Activated naive CD4-positive, alpha-beta T cell treated with anti-CD3 and anti-CD28 coated beads, Interleukin-2, amount 50 U/mL, for 24 hours (primary cell): ENCODE measurements at regions not wholly inside any gene's neighbourhood (a gene's known extent, or its start where the extent isn't known, plus 50 kb on each side); places are given as distances from the start of the nearest gene placed in this dataset.
"Not testable (repeated sequence)": the region's sequence is repeated elsewhere in the genome, so short reads cannot be mapped to it uniquely, and the experiment has no call there.

Experiments used
- H3K27ac Mint-ChIP-seq: one replicate; pipeline ENCODE4 v1.8.0; 2021; ENCODE audit warnings: mild to moderate bottlenecking, mixed read lengths
- H3K27me3 Mint-ChIP-seq: one replicate; pipeline ENCODE4 v1.8.0; 2021; ENCODE audit warnings: mixed read lengths
- H3K36me3 Mint-ChIP-seq: one replicate; pipeline ENCODE4 v1.8.0; 2021; ENCODE audit warnings: mixed read lengths
- H3K4me1 Mint-ChIP-seq: one replicate; pipeline ENCODE4 v1.8.0; 2021; ENCODE audit warnings: mixed read lengths
- H3K4me3 Mint-ChIP-seq: one replicate; pipeline ENCODE4 v1.8.0; 2021; ENCODE audit warnings: mild to moderate bottlenecking, mixed read lengths
- H3K9me3 Mint-ChIP-seq: one replicate; pipeline ENCODE4 v1.8.0; 2021; ENCODE audit warnings: mixed read lengths

- H3K27ac Mint-ChIP-seq: no peak overlapping the region
- no peaks in the 10 kb centered on the region for H3K36me3 Mint-ChIP-seq
- H3K9me3 Mint-ChIP-seq: peaks cover 3% of the 10 kb centered on the region
- H3K4me1 Mint-ChIP-seq: no peaks in the 10 kb centered on the region
- H3K4me3 Mint-ChIP-seq: no peak overlapping the region
- no peaks in the 10 kb centered on the region for H3K27me3 Mint-ChIP-seq
Measured at GRCh38 chr5:60446917-60447316, 253.0 kb downstream of the DEPDC1B start.

GRCh38 chr5:60445921-60446320 is 254.0 kb downstream of the DEPDC1B start:
- H3K9me3 Mint-ChIP-seq: peaks cover 6% of the 10 kb centered on the region
- no peaks in the 10 kb centered on the region for H3K4me1 Mint-ChIP-seq
- H3K27me3 Mint-ChIP-seq: no peaks in the 10 kb centered on the region
- no peak overlapping the region for H3K4me3 Mint-ChIP-seq
- no peaks in the 10 kb centered on the region for H3K36me3 Mint-ChIP-seq
- no peak overlapping the region for H3K27ac Mint-ChIP-seq

GRCh38 chr5:60445427-60445826 is 254.5 kb downstream of the DEPDC1B start:
- Mint-ChIP-seq H3K4me1 (no peaks in the 10 kb centered on the region), H3K27ac (no peak overlapping the region), H3K4me3 (no peak overlapping the region)

GRCh38 chr5:60444661-60445360 is 255.2 kb downstream of the DEPDC1B start:
- Mint-ChIP-seq H3K36me3 (no peaks in the 10 kb centered on the region), H3K27ac (no peak overlapping the region), H3K4me3 (no peak overlapping the region), H3K27me3 (no peaks in the 10 kb centered on the region), H3K4me1 (no peaks in the 10 kb centered on the region), H3K9me3 (peaks cover 10% of the 10 kb centered on the region)

More at GRCh38 chr5:60445427-60445826, 254.5 kb downstream of the DEPDC1B start:
- H3K36me3 Mint-ChIP-seq: no peaks in the 10 kb centered on the region
- no peaks in the 10 kb centered on the region for H3K27me3 Mint-ChIP-seq
- peaks cover 6% of the 10 kb centered on the region for H3K9me3 Mint-ChIP-seq

- no peak overlapping the region for H3K27ac Mint-ChIP-seq
- H3K9me3 Mint-ChIP-seq: peaks cover 11% of the 10 kb centered on the region
- no peaks in the 10 kb centered on the region for H3K36me3 Mint-ChIP-seq
Measured at GRCh38 chr5:60439552-60439951, 260.4 kb downstream of the DEPDC1B start.

GRCh38 chr5:60437308-60437707 is 262.7 kb downstream of the DEPDC1B start:
- H3K4me3 Mint-ChIP-seq: no peak overlapping the region

More at GRCh38 chr5:60439552-60439951, 260.4 kb downstream of the DEPDC1B start:
- no peak overlapping the region for H3K4me3 Mint-ChIP-seq
- no peaks in the 10 kb centered on the region for H3K4me1 Mint-ChIP-seq
- no peaks in the 10 kb centered on the region for H3K27me3 Mint-ChIP-seq

GRCh38 chr5:60436518-60436917 is 263.4 kb downstream of the DEPDC1B start:
- no peaks in the 10 kb centered on the region for H3K4me1 Mint-ChIP-seq
- H3K27me3 Mint-ChIP-seq: no peaks in the 10 kb centered on the region

More at GRCh38 chr5:60437308-60437707, 262.7 kb downstream of the DEPDC1B start:
- Mint-ChIP-seq H3K36me3 (no peaks in the 10 kb centered on the region), H3K27me3 (no peaks in the 10 kb centered on the region), H3K9me3 (peaks cover 11% of the 10 kb centered on the region), H3K27ac (no peak overlapping the region), H3K4me1 (no peaks in the 10 kb centered on the region)

GRCh38 chr5:60435808-60436207 is 264.2 kb downstream of the DEPDC1B start:
- Mint-ChIP-seq H3K27me3 (no peaks in the 10 kb centered on the region), H3K27ac (no peak overlapping the region), H3K4me3 (no peak overlapping the region), H3K4me1 (no peaks in the 10 kb centered on the region), H3K9me3 (peaks cover 6% of the 10 kb centered on the region), H3K36me3 (no peaks in the 10 kb centered on the region)

More at GRCh38 chr5:60436518-60436917, 263.4 kb downstream of the DEPDC1B start:
- H3K4me3 Mint-ChIP-seq: no peak overlapping the region
- H3K27ac Mint-ChIP-seq: no peak overlapping the region
- peaks cover 6% of the 10 kb centered on the region for H3K9me3 Mint-ChIP-seq
- no peaks in the 10 kb centered on the region for H3K36me3 Mint-ChIP-seq

GRCh38 chr5:60426189-60426588 is 273.8 kb downstream of the DEPDC1B start:
- not testable (repeated sequence) for H3K4me1 Mint-ChIP-seq, H3K4me3 Mint-ChIP-seq, H3K27me3 Mint-ChIP-seq, H3K9me3 Mint-ChIP-seq, H3K36me3 Mint-ChIP-seq, H3K27ac Mint-ChIP-seq

- not testable (repeated sequence) for H3K9me3 Mint-ChIP-seq, H3K27ac Mint-ChIP-seq, H3K4me1 Mint-ChIP-seq, H3K36me3 Mint-ChIP-seq, H3K4me3 Mint-ChIP-seq, H3K27me3 Mint-ChIP-seq
Measured at GRCh38 chr5:60420773-60421172, 279.2 kb downstream of the DEPDC1B start.

GRCh38 chr5:60417500-60418181 is 282.3 kb downstream of the DEPDC1B start:
- Mint-ChIP-seq H3K4me1 (no peaks in the 10 kb centered on the region), H3K27me3 (no peaks in the 10 kb centered on the region), H3K27ac (no peak overlapping the region), H3K4me3 (no peak overlapping the region), H3K9me3 (no peaks in the 10 kb centered on the region), H3K36me3 (no peaks in the 10 kb centered on the region)

GRCh38 chr5:60415443-60415842 is 284.5 kb downstream of the DEPDC1B start:
- Mint-ChIP-seq H3K27me3 (no peaks in the 10 kb centered on the region), H3K27ac (no peak overlapping the region), H3K4me1 (no peaks in the 10 kb centered on the region), H3K9me3 (no peaks in the 10 kb centered on the region), H3K36me3 (no peaks in the 10 kb centered on the region), H3K4me3 (no peak overlapping the region)

- Mint-ChIP-seq H3K9me3 (no peaks in the 10 kb centered on the region), H3K27ac (no peak overlapping the region), H3K4me1 (no peaks in the 10 kb centered on the region), H3K27me3 (no peaks in the 10 kb centered on the region), H3K36me3 (no peaks in the 10 kb centered on the region), H3K4me3 (no peak overlapping the region)
Measured at GRCh38 chr5:60410427-60410826, 289.5 kb downstream of the DEPDC1B start.

GRCh38 chr5:60404171-60404570 is 295.8 kb downstream of the DEPDC1B start:
- H3K9me3 Mint-ChIP-seq: no peaks in the 10 kb centered on the region
- H3K27ac Mint-ChIP-seq: no peak overlapping the region
- no peaks in the 10 kb centered on the region for H3K4me1 Mint-ChIP-seq
- no peak overlapping the region for H3K4me3 Mint-ChIP-seq
- no peaks in the 10 kb centered on the region for H3K27me3 Mint-ChIP-seq
- no peaks in the 10 kb centered on the region for H3K36me3 Mint-ChIP-seq

- Mint-ChIP-seq H3K27me3 (no peaks in the 10 kb centered on the region), H3K4me3 (no peak overlapping the region), H3K27ac (no peak overlapping the region), H3K9me3 (no peaks in the 10 kb centered on the region), H3K36me3 (no peaks in the 10 kb centered on the region), H3K4me1 (no peaks in the 10 kb centered on the region)
Measured at GRCh38 chr5:60403343-60404006, 296.5 kb downstream of the DEPDC1B start.

GRCh38 chr5:60402161-60402785 is 297.7 kb downstream of the DEPDC1B start:
- Mint-ChIP-seq H3K27me3 (no peaks in the 10 kb centered on the region), H3K36me3 (no peaks in the 10 kb centered on the region), H3K27ac (no peak overlapping the region), H3K4me1 (no peaks in the 10 kb centered on the region), H3K4me3 (no peak overlapping the region), H3K9me3 (no peaks in the 10 kb centered on the region)
